Smooth muscle cell (in vitro differentiated cells): ENCODE measurements at regions not wholly inside any gene's neighbourhood (a gene's known extent, or its start where the extent isn't known, plus 50 kb on each side); places are given as distances from the start of the nearest gene placed in this dataset.
"Not testable (repeated sequence)": the region's sequence is repeated elsewhere in the genome, so short reads cannot be mapped to it uniquely, and the experiment has no call there.

Source experiments
- DNase-seq: peaks from one replicate; lab custom pipeline; 2025; ENCODE audit not compliant: unreplicated experiment; lab: John Stamatoyannopoulos, UW
- H2AFZ ChIP-seq: fragments of 200-600 bp; sonication (generic); 2 replicates; pipeline ENCODE4 v1.6.0; 2016; ENCODE audit warnings: antibody characterized with exemption, low read depth, mild to moderate bottlenecking
- H3F3A ChIP-seq: fragments of 200-600 bp; sonication (generic); 2 replicates; pipeline ENCODE4 v1.6.0; 2017; ENCODE audit warnings: antibody characterized with exemption, low read depth
- H3K27ac ChIP-seq: fragments of 200-600 bp; sonication (generic); 2 replicates; pipeline ENCODE4 v1.5.1; 2016; ENCODE audit warnings: low read depth, mild to moderate bottlenecking
- H3K27me3 ChIP-seq: fragments of 200-600 bp; sonication (generic); 2 replicates; pipeline ENCODE4 v1.6.1; 2016; ENCODE audit warnings: low read depth, mild to moderate bottlenecking
- H3K36me3 ChIP-seq: fragments of 200-600 bp; sonication (generic); 2 replicates; pipeline ENCODE4 v1.5.1; 2016; ENCODE audit warnings: low read depth
- H3K4me1 ChIP-seq: fragments of 200-600 bp; sonication (generic); 2 replicates; pipeline ENCODE4 v1.5.1; 2016; ENCODE audit warnings: low read depth
- H3K4me2 ChIP-seq: fragments of 200-600 bp; sonication (generic); 2 replicates; pipeline ENCODE4 v1.6.0; 2016; ENCODE audit warnings: mild to moderate bottlenecking
- H3K4me3 ChIP-seq: fragments of 200-600 bp; sonication (generic); 2 replicates; pipeline ENCODE4 v1.5.1; 2016; ENCODE audit warnings: mild to moderate bottlenecking
- H3K79me2 ChIP-seq: fragments of 200-600 bp; sonication (generic); 2 replicates; pipeline ENCODE4 v1.6.0; 2016; ENCODE audit warnings: low read depth, mild to moderate bottlenecking
- H3K9ac ChIP-seq: fragments of 200-600 bp; sonication (generic); 2 replicates; pipeline ENCODE4 v1.6.0; 2016; ENCODE audit warnings: low read depth
- H3K9me3 ChIP-seq: fragments of 200-600 bp; sonication (generic); replicated peaks from 2 replicates; pipeline ENCODE4 v1.5.1; 2016; ENCODE audit warnings: low read depth
- H4K20me1 ChIP-seq: fragments of 200-600 bp; sonication (generic); 2 replicates; pipeline ENCODE4 v1.6.0; 2016; ENCODE audit warnings: low read depth
- CTCF ChIP-seq: fragments of 200-600 bp; sonication (generic); IDR thresholded peaks from 2 replicates; pipeline ENCODE4 v1.5.1; 2017; ENCODE audit warnings: borderline replicate concordance, mild to moderate bottlenecking, antibody characterized with exemption; ENCODE audit not compliant: insufficient read depth, poor library complexity, severe bottlenecking
- WGBS: methylation state at CpG from one replicate; pipeline ENCODE4 v1.1.7; 2016; ENCODE audit warnings: low lambda C conversion rate; 5-methylcytosine and 5-hydroxymethylcytosine counted together

GRCh38 chr2:183773775-183774174 lies 649.5 kb downstream of the NUP35 start:
- 87% methylated on average over 3 of the region's 3 CpGs for WGBS
- Histone ChIP-seq H3K79me2 (no peaks in the 10 kb centered on the region), H3K27ac (no peak overlapping the region), H4K20me1 (no peaks in the 10 kb centered on the region), H3K9ac (no peak overlapping the region), H3F3A (no peaks in the 10 kb centered on the region), H3K4me2 (no peak overlapping the region), H2AFZ (no peak overlapping the region), H3K9me3 (no peaks in the 10 kb centered on the region), H3K4me3 (no peak overlapping the region), H3K36me3 (no peaks in the 10 kb centered on the region), H3K27me3 (no peaks in the 10 kb centered on the region), H3K4me1 (no peaks in the 10 kb centered on the region)
- no peak for TF ChIP-seq CTCF
- DNase-seq = no peak

DNA sequence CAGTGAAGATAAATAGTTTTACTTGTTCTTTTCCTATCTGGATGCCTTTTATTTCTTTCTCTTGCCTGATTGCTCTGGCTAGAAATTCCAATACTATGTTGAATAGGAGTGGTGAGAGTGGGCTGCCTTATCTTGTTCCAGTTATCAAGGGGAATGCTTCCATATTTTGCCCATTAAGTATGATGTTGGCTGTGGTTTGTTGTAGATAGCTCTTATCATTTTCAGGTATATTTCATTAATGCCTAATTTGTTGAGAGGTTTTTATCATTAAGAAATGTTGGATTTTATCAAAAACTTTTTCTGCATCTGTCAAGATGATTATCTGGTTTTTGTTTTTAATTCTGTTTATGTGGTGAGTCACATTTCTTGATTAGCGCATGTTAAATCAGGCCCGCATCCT lies 655.8 kb downstream of the NUP35 start:
- Histone ChIP-seq H3F3A (no peaks in the 10 kb centered on the region), H2AFZ (no peak overlapping the region), H3K27ac (no peak overlapping the region), H3K4me2 (no peak overlapping the region), H3K36me3 (no peaks in the 10 kb centered on the region), H3K79me2 (no peaks in the 10 kb centered on the region), H3K9me3 (no peaks in the 10 kb centered on the region), H4K20me1 (no peaks in the 10 kb centered on the region), H3K4me3 (no peak overlapping the region), H3K4me1 (no peaks in the 10 kb centered on the region), H3K27me3 (no peaks in the 10 kb centered on the region), H3K9ac (no peak overlapping the region)
- WGBS = 72% methylated on average over 2 of the region's 2 CpGs
- TF ChIP-seq CTCF = no peak
- DNase-seq = no peak

- 82% methylated on average over 1 of the region's 1 CpG for WGBS
- no peak overlapping the region for H2AFZ ChIP-seq
- no peaks in the 10 kb centered on the region for H4K20me1 ChIP-seq
- H3F3A ChIP-seq = no peaks in the 10 kb centered on the region
- no peaks in the 10 kb centered on the region for H3K4me1 ChIP-seq
- H3K4me2 ChIP-seq = no peak overlapping the region
- no peaks in the 10 kb centered on the region for H3K79me2 ChIP-seq
- no peak for DNase-seq
- no peak for TF ChIP-seq CTCF
- H3K27ac ChIP-seq = no peak overlapping the region
- H3K9ac ChIP-seq = no peak overlapping the region
- H3K9me3 ChIP-seq = no peaks in the 10 kb centered on the region
- no peaks in the 10 kb centered on the region for H3K27me3 ChIP-seq
- no peak overlapping the region for H3K4me3 ChIP-seq
- H3K36me3 ChIP-seq = no peaks in the 10 kb centered on the region
These were observed 658.2 kb downstream of the NUP35 start for GRCh38 chr2:183782436-183782835.

- H3F3A ChIP-seq, H3K4me2 ChIP-seq, H3K79me2 ChIP-seq, H3K27ac ChIP-seq, H3K9ac ChIP-seq, H3K36me3 ChIP-seq, H4K20me1 ChIP-seq, H3K4me1 ChIP-seq, H3K4me3 ChIP-seq, DNase-seq, H3K27me3 ChIP-seq, H2AFZ ChIP-seq, H3K9me3 ChIP-seq: not testable (repeated sequence)
- WGBS = 83% methylated on average over 8 of the region's 8 CpGs
These were observed 664.6 kb downstream of the NUP35 start for GRCh38 chr2:183788796-183789195.

GRCh38 chr2:183792165-183792924 lies 668.1 kb downstream of the NUP35 start:
- not testable (repeated sequence) for H2AFZ ChIP-seq, H3K4me2 ChIP-seq, H3K4me3 ChIP-seq, H3K27me3 ChIP-seq, H3K79me2 ChIP-seq, H3F3A ChIP-seq, H3K9me3 ChIP-seq, H3K4me1 ChIP-seq, H4K20me1 ChIP-seq, H3K36me3 ChIP-seq, H3K9ac ChIP-seq, DNase-seq, H3K27ac ChIP-seq
- 96% methylated on average over 26 of the region's 26 CpGs for WGBS
